Neural progenitor cell (in vitro differentiated cells): ENCODE measurements at regions not wholly inside any gene's neighbourhood (a gene's known extent, or its start where the extent isn't known, plus 50 kb on each side); places are given as distances from the start of the nearest gene placed in this dataset.

Experiments
- EZH2 ChIP-seq: fragments of 200-600 bp; sonication (generic); IDR thresholded peaks from 2 replicates; pipeline ENCODE4 v1.6.1; 2017; ENCODE audit warnings: antibody characterized with exemption, mild to moderate bottlenecking, moderate library complexity
- EZH2phosphoT487 ChIP-seq: fragments of 200-600 bp; sonication (generic); IDR thresholded peaks from 2 replicates; pipeline ENCODE4 v1.6.1; 2017; ENCODE audit warnings: antibody characterized with exemption
- TF ChIP-seq, protein P1 (sequence below): fragments of 200-600 bp; sonication (generic); IDR thresholded peaks from 2 replicates; pipeline ENCODE4 v1.5.1; 2017; ENCODE audit warnings: antibody characterized with exemption, mild to moderate bottlenecking

DNA sequence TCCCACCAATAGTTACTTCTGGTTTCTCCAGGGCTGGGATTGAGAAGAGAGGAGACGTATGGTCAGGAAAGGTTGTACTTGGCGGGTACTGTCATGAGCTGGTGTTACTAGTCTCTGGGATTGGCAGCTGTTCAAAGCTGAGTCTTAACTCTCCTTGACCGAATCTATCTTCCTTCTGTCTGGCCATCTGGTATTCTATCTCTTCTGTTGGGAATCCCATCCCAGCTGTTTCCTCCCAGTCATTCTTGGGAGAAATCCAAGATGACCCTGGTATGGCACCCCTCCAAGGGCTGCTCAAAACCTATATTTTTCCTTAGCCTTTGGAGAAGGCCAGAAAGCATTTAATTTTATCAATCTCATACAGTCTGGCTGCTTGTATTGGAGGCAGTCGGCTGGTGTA, 287.0 kb upstream of the CHD6 start:
- TF ChIP-seq, protein P1, sequence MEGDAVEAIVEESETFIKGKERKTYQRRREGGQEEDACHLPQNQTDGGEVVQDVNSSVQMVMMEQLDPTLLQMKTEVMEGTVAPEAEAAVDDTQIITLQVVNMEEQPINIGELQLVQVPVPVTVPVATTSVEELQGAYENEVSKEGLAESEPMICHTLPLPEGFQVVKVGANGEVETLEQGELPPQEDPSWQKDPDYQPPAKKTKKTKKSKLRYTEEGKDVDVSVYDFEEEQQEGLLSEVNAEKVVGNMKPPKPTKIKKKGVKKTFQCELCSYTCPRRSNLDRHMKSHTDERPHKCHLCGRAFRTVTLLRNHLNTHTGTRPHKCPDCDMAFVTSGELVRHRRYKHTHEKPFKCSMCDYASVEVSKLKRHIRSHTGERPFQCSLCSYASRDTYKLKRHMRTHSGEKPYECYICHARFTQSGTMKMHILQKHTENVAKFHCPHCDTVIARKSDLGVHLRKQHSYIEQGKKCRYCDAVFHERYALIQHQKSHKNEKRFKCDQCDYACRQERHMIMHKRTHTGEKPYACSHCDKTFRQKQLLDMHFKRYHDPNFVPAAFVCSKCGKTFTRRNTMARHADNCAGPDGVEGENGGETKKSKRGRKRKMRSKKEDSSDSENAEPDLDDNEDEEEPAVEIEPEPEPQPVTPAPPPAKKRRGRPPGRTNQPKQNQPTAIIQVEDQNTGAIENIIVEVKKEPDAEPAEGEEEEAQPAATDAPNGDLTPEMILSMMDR = no peak
- no peak for TF ChIP-seq EZH2
- TF ChIP-seq EZH2phosphoT487 = no peak
